ENCODE measurements at regions not wholly inside any gene's neighbourhood (a gene's known extent, or its start where the extent isn't known, plus 50 kb on each side); places are given as distances from the start of the nearest gene placed in this dataset.

- 7 to 10% methylated on average over 1 of the region's 1 CpG for WGBS, 2 donors (ENCODE audit: low coverage in 1 of 2)
- no peaks in the 10 kb centered on the region for H3K9me3 ChIP-seq
- H3K36me3 ChIP-seq, result no peaks in the 10 kb centered on the region
- no peaks in the 10 kb centered on the region for H3K27me3 ChIP-seq
- no peak overlapping the region for H3K4me3 ChIP-seq
- peak; percentile 63 for TF ChIP-seq POLR2AphosphoS5 (IDR thresholded peaks at IDR 0.05)
- TF ChIP-seq, protein P1, sequence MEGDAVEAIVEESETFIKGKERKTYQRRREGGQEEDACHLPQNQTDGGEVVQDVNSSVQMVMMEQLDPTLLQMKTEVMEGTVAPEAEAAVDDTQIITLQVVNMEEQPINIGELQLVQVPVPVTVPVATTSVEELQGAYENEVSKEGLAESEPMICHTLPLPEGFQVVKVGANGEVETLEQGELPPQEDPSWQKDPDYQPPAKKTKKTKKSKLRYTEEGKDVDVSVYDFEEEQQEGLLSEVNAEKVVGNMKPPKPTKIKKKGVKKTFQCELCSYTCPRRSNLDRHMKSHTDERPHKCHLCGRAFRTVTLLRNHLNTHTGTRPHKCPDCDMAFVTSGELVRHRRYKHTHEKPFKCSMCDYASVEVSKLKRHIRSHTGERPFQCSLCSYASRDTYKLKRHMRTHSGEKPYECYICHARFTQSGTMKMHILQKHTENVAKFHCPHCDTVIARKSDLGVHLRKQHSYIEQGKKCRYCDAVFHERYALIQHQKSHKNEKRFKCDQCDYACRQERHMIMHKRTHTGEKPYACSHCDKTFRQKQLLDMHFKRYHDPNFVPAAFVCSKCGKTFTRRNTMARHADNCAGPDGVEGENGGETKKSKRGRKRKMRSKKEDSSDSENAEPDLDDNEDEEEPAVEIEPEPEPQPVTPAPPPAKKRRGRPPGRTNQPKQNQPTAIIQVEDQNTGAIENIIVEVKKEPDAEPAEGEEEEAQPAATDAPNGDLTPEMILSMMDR (IDR thresholded peaks at IDR 0.05), result no peak
- peak; percentile 70 for ATAC-seq
- peaks cover 0 to 27% (median 5%) of the 10 kb centered on the region in 3 donors for H3K4me1 ChIP-seq
- H3K27ac ChIP-seq, result peak overlapping the region in 3 of 4 donors; percentile 42 to 65 (median 63)
Observed at GRCh38 chr11:112318184-112318591, 57.5 kb upstream of the PLET1 start.

DNA sequence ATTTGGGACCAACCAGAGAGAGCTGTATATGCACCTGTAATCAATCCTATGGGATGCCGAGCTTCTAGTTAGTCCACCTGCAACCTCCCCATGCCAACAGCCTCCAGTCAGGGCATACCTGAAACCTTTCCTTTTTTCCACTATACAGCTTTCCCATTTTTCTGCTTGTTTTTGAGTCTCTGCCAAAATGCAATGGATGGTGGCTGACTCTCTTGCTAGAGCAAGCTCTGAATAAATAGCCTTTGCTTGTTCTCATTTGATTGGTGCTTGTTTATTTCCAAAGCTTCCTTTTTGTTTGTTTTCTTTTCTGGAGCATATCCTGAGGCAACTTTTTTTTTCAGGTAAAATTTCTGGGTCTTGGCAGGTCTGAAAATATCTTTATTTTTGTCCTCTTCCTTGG, 58.0 kb upstream of the PLET1 start:
- no peaks in the 10 kb centered on the region for H3K27me3 ChIP-seq
- ATAC-seq, result no peak
- peaks cover 0 to 27% (median 5%) of the 10 kb centered on the region in 3 donors for H3K4me1 ChIP-seq
- H3K9me3 ChIP-seq, result no peaks in the 10 kb centered on the region
- peak overlapping the region in 3 of 4 donors; percentile 42 to 65 (median 63) for H3K27ac ChIP-seq
- WGBS, 2 donors (ENCODE audit: low coverage in 1 of 2), result 80 to 83% methylated on average over 1 of the region's 1 CpG
- TF ChIP-seq, protein P1 (IDR thresholded peaks at IDR 0.05), result no peak
- TF ChIP-seq EP300 (IDR thresholded peaks at IDR 0.05) (no peak), POLR2AphosphoS5 (IDR thresholded peaks at IDR 0.05) (no peak), POLR2A (IDR thresholded peaks at IDR 0.05) (no peak)
- no peak overlapping the region for H3K4me3 ChIP-seq
- no peaks in the 10 kb centered on the region for H3K36me3 ChIP-seq

DNA sequence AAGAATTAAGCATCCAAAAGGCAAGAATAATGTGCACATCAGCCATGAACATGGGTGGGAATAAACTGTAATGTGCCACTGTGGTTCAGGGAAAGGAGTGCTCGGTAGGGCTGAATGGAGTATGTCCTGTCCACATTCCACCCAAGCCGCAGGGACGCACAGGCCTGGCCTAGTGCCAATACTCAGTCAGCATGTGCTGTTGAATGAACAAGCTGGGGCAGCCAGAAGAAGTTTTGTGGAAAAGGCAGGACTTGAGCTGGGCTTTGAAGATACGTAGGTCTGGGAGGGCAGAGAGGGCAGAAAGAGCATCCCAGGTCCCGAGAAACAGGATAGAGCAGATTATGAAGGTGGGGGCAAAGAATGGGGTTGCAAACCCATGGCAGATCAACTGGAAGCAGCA, 60.0 kb upstream of the PLET1 start:
- WGBS, 2 donors (ENCODE audit: low coverage in 1 of 2), result 19 to 23% methylated on average over 4 of the region's 5 CpGs
- ATAC-seq, result peak; percentile 51
- no peaks in the 10 kb centered on the region for H3K9me3 ChIP-seq
- H3K4me3 ChIP-seq, result no peak overlapping the region
- TF ChIP-seq, protein P1 (IDR thresholded peaks at IDR 0.05), result no peak
- TF ChIP-seq POLR2A (IDR thresholded peaks at IDR 0.05), result no peak
- H3K4me1 ChIP-seq, result peaks cover 0 to 27% (median 5%) of the 10 kb centered on the region in 3 donors
- H3K36me3 ChIP-seq, result no peaks in the 10 kb centered on the region
- H3K27ac ChIP-seq, result no peak overlapping the region
- no peaks in the 10 kb centered on the region for H3K27me3 ChIP-seq

- H3K27me3 ChIP-seq, result no peaks in the 10 kb centered on the region
- peaks cover 0 to 27% (median 5%) of the 10 kb centered on the region in 3 donors for H3K4me1 ChIP-seq
- no peak overlapping the region for H3K27ac ChIP-seq
- WGBS, 2 donors (ENCODE audit: low coverage in 1 of 2), result 75% methylated on average over 6 of the region's 8 CpGs; no CpG with 5 or more reads in 1 of the 2 donors
- H3K36me3 ChIP-seq, result no peaks in the 10 kb centered on the region
- no peak overlapping the region for H3K4me3 ChIP-seq
- TF ChIP-seq EP300 (IDR thresholded peaks at IDR 0.05), result no peak
- peak; percentile 24 for TF ChIP-seq POLR2AphosphoS5 (IDR thresholded peaks at IDR 0.05)
- no peak for TF ChIP-seq POLR2A (IDR thresholded peaks at IDR 0.05)
- TF ChIP-seq, protein P1 (IDR thresholded peaks at IDR 0.05), result no peak
- H3K9me3 ChIP-seq, result no peaks in the 10 kb centered on the region
- ATAC-seq, result no peak
Observed at GRCh38 chr11:112321501-112322172, 61.0 kb upstream of the PLET1 start.

- TF ChIP-seq EP300 (IDR thresholded peaks at IDR 0.05), result no peak
- TF ChIP-seq, protein P1 (IDR thresholded peaks at IDR 0.05), result no peak
- no peak for TF ChIP-seq POLR2A (IDR thresholded peaks at IDR 0.05)
- TF ChIP-seq POLR2AphosphoS5 (IDR thresholded peaks at IDR 0.05), result no peak
- Histone ChIP-seq H3K27me3 (no peaks in the 10 kb centered on the region), H3K36me3 (no peaks in the 10 kb centered on the region), H3K27ac (no peak overlapping the region), H3K4me3 (no peak overlapping the region), H3K4me1 (peaks cover 0 to 27% (median 5%) of the 10 kb centered on the region in 3 donors), H3K9me3 (no peaks in the 10 kb centered on the region)
- WGBS, 2 donors (ENCODE audit: low coverage in 1 of 2), result 87 to 92% methylated on average over 5 to 8 of the region's 8 CpGs
- no peak for ATAC-seq
Observed at GRCh38 chr11:112322173-112322790, 61.6 kb upstream of the PLET1 start.
